ENCODE measurements at regions not wholly inside any gene's neighbourhood (a gene's known extent, or its start where the extent isn't known, plus 50 kb on each side); places are given as distances from the start of the nearest gene placed in this dataset.

DNA sequence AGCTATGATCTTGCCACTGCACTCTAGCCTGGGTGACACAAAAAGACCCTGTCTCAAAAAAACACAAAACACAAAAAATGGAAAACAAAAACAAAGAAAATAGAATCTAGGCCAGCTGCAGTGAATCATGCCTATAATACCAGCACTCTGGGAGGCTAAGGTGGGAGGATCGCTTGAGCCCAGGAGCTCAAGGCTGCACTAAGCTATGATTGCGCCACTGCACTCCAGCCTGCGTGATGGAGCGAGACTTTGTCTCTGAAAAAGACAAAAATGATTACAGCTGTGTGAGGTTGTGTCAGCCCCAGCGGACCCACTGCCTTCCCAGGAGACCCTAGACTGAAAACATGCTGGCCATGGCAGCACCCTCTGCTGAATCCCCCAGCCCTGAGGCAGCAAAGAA, 80.2 kb upstream of the ZBTB40 start:
- TF ChIP-seq TCF12 (IDR thresholded peaks at IDR 0.05; ENCODE audit: low read depth) (no peak), RAD21 (IDR thresholded peaks at IDR 0.05; ENCODE audit: low read depth) (no peak), REST (IDR thresholded peaks at IDR 0.05; ENCODE audit: low read depth) (no peak), TAF1 (IDR thresholded peaks at IDR 0.05; ENCODE audit: low read depth) (no peak), EP300 (IDR thresholded peaks at IDR 0.05; ENCODE audit: borderline replicate concordance) (no peak), CREB1 (IDR thresholded peaks at IDR 0.05; ENCODE audit: low read depth) (no peak), CEBPB (IDR thresholded peaks at IDR 0.05) (no peak), NFIC (IDR thresholded peaks at IDR 0.05) (no peak), YY1 (IDR thresholded peaks at IDR 0.05; ENCODE audit: low read depth) (no peak), MAX (IDR thresholded peaks at IDR 0.05) (no peak)
- TF ChIP-seq, protein P1, sequence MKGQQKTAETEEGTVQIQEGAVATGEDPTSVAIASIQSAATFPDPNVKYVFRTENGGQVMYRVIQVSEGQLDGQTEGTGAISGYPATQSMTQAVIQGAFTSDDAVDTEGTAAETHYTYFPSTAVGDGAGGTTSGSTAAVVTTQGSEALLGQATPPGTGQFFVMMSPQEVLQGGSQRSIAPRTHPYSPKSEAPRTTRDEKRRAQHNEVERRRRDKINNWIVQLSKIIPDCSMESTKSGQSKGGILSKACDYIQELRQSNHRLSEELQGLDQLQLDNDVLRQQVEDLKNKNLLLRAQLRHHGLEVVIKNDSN (IDR thresholded peaks at IDR 0.05): no peak

Data from Ishikawa (cell line).